WTC11 (cell line): ENCODE measurements at regions not wholly inside any gene's neighbourhood (a gene's known extent, or its start where the extent isn't known, plus 50 kb on each side); places are given as distances from the start of the nearest gene placed in this dataset.

Experiments used
- CTCF ChIP-seq: fragments of 200-600 bp; IDR thresholded peaks from 2 replicates; pipeline ENCODE4 v1.8.0; 2022; ENCODE audit warnings: antibody characterized with exemption
- ESRRA ChIP-seq: sonication (generic); formaldehyde crosslinking; IDR thresholded peaks from 2 replicates; pipeline ENCODE4 v1.8.1; 2022; ENCODE audit warnings: mild to moderate bottlenecking, missing genetic modification reagents, borderline replicate concordance
- JUN ChIP-seq: sonication (generic); formaldehyde crosslinking; IDR thresholded peaks from 2 replicates; pipeline ENCODE4 v1.8.0; 2023; ENCODE audit warnings: mild to moderate bottlenecking, missing genetic modification reagents

GRCh38 chr6:21997119-21998037 is 299.5 kb downstream of the PRL start:
- no peak for TF ChIP-seq ESRRA (CRISPR knock-in tag)
- no peak for TF ChIP-seq JUN (CRISPR knock-in tag)
- TF ChIP-seq CTCF: no peak
